ENCODE measurements at regions not wholly inside any gene's neighbourhood (a gene's known extent, or its start where the extent isn't known, plus 50 kb on each side); places are given as distances from the start of the nearest gene placed in this dataset.

DNA sequence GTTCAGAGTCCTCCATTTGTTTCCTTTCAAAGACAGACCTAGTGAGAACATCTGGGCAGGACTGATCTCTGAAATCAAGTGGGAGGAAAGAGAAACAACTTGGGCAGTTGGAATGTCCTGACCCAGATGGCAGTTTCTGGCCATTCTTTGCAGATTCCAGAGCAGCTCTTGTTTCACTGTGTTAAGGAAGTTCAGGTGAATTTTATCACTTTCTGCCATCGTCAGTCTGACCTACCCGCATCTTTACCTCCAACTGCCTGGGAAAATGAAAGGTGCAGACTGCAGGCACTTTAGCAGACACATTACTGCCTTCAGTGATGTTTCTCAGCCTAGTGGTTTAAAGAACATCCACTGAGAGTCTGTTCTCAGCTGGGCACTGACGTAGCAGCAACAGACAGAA lies 216.2 kb downstream of the CEP135 start:
- Histone ChIP-seq H3K4me2 (ENCODE audit: insufficient read depth in 1 of 2, low read depth in 2 of 2, low read length in 2 of 2) (no peak overlapping the region), H3K23me2 (ENCODE audit: low read depth, low read length) (no peaks in the 10 kb centered on the region), H3K9ac (replicated peaks in 1 of 4; ENCODE audit: extremely low read depth in 1 of 4, low read depth in 3 of 4, low read length in 3 of 4) (no peak overlapping the region), H3K23ac (ENCODE audit: insufficient read length) (no peak overlapping the region), H3K79me2 (ENCODE audit: control insufficient read depth in 1 of 2, insufficient read depth in 2 of 2, low read length in 2 of 2) (no peaks in the 10 kb centered on the region), H2BK20ac (ENCODE audit: low read length) (no peak overlapping the region), H3K27me3 (replicated peaks in 1 of 4; ENCODE audit: control insufficient read depth in 3 of 4, extremely low read depth in 1 of 4, insufficient read depth in 3 of 4, low read length in 3 of 4) (no peaks in the 10 kb centered on the region), H2BK15ac (ENCODE audit: low read length) (no peak overlapping the region), H3K79me1 (ENCODE audit: low read depth, low read length) (no peaks in the 10 kb centered on the region), H4K5ac (ENCODE audit: insufficient read length, low read depth, low read length) (no peak overlapping the region), H4K8ac (ENCODE audit: extremely low read depth, insufficient read depth, low read length) (no peak overlapping the region), H2BK5ac (ENCODE audit: low read depth, low read length) (no peak overlapping the region), H3K9me3 (ENCODE audit: insufficient read depth in 2 of 2, low read depth in 1 of 2, low read length in 1 of 2) (peaks cover 0 to 3% of the 10 kb centered on the region in 2 experiments; a peak in 1 of 4 replicates), H3K56ac (replicated peaks; ENCODE audit: insufficient read length, low read depth, low read length) (no peak overlapping the region), H3K18ac (ENCODE audit: extremely low read depth, low read length) (no peak overlapping the region), H2BK120ac (replicated peaks; ENCODE audit: low read depth, low read length) (no peak overlapping the region), H3K14ac (ENCODE audit: insufficient read length) (no peak overlapping the region), H4K20me1 (replicated peaks in 1 of 2; ENCODE audit: control insufficient read depth in 1 of 2, insufficient read depth in 2 of 2, low read length in 2 of 2) (no peaks in the 10 kb centered on the region), H2AFZ (ENCODE audit: low read length) (no peak overlapping the region), H4K91ac (replicated peaks; ENCODE audit: insufficient read length, low read length) (no peak overlapping the region), H3K4me3 (ENCODE audit: extremely low read depth in 1 of 4, insufficient read depth in 2 of 4, low read depth in 3 of 4, low read length in 4 of 4) (no peak overlapping the region), H2BK12ac (ENCODE audit: low read depth, low read length) (no peak overlapping the region), H3K27ac (ENCODE audit: low read depth, low read length) (no peak overlapping the region), H3K36me3 (ENCODE audit: control insufficient read depth in 2 of 4, insufficient read depth in 4 of 4, low read length in 3 of 4) (no peaks in the 10 kb centered on the region), H3K4ac (replicated peaks; ENCODE audit: insufficient read length, low read depth, low read length) (no peak overlapping the region), H3K4me1 (replicated peaks in 1 of 4; ENCODE audit: control insufficient read depth in 3 of 4, insufficient read depth in 4 of 4, low read length in 3 of 4) (peaks cover 0 to 3% (median 0%) of the 10 kb centered on the region in 4 experiments; a peak in 1 of 7 replicates), H2AK5ac (ENCODE audit: low read depth, low read length) (no peak overlapping the region)
- DNase-seq (ENCODE audit: low read depth in 1 of 2, low spot score in 2 of 2) = no peak
- TF ChIP-seq BCL11A (IDR thresholded peaks at IDR 0.05; ENCODE audit: low read depth in 2 of 2, low read length in 2 of 2) = no peak
- TF ChIP-seq, protein P1, sequence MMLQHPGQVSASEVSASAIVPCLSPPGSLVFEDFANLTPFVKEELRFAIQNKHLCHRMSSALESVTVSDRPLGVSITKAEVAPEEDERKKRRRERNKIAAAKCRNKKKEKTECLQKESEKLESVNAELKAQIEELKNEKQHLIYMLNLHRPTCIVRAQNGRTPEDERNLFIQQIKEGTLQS (IDR thresholded peaks at IDR 0.05; ENCODE audit: insufficient read depth, low read depth, low read length) = no peak
- no peak for TF ChIP-seq RNF2 (IDR thresholded peaks at IDR 0.05; ENCODE audit: borderline replicate concordance, low read depth, low read length, missing control alignments, poor library complexity, severe bottlenecking)
- TF ChIP-seq CREB1 (IDR thresholded peaks at IDR 0.05) = no peak
- no peak for TF ChIP-seq NRF1 (IDR thresholded peaks at IDR 0.05; ENCODE audit: low read depth, low read length)
- no peak for TF ChIP-seq BACH1 (IDR thresholded peaks at IDR 0.05; ENCODE audit: low read length)
- no peak for TF ChIP-seq SIX5 (IDR thresholded peaks at IDR 0.05; ENCODE audit: low read depth, low read length)
- ChIA-PET CTCF (ENCODE audit: partially characterized antibody) (interaction anchor here (0.6 to 1.1 kb wide), 2 partner anchors 35 to 58 kb away, joined by 3 read pairs; no protein-coding TSS in a partner anchor), POLR2A (ENCODE audit: partially characterized antibody) (interaction anchor here (1.2 to 2.0 kb wide), 2 partner anchors 18 to 95 kb away, joined by 3 to 7 read pairs; no protein-coding TSS in a partner anchor)
- peak; percentile 48 for FAIRE-seq
- 87% methylated on average over 3 of the region's 3 CpGs; no CpG with 5 or more reads in 1 of the 2 experiments for WGBS, 2 experiments (ENCODE audit: extremely low coverage in 1 of 2, insufficient coverage in 1 of 2, insufficient read length in 1 of 2, insufficient replicate concordance in 2 of 2, low coverage in 1 of 2, low lambda C conversion rate in 2 of 2, missing lambda C conversion rate in 1 of 2)
